ENCODE measurements at regions not wholly inside any gene's neighbourhood (a gene's known extent, or its start where the extent isn't known, plus 50 kb on each side); places are given as distances from the start of the nearest gene placed in this dataset.

- Mint-ChIP-seq H3K4me1 (no peaks in the 10 kb centered on the region), H3K27me3 (ENCODE audit: low read depth, poor library complexity) (no peaks in the 10 kb centered on the region)
- TF ChIP-seq, protein P1, sequence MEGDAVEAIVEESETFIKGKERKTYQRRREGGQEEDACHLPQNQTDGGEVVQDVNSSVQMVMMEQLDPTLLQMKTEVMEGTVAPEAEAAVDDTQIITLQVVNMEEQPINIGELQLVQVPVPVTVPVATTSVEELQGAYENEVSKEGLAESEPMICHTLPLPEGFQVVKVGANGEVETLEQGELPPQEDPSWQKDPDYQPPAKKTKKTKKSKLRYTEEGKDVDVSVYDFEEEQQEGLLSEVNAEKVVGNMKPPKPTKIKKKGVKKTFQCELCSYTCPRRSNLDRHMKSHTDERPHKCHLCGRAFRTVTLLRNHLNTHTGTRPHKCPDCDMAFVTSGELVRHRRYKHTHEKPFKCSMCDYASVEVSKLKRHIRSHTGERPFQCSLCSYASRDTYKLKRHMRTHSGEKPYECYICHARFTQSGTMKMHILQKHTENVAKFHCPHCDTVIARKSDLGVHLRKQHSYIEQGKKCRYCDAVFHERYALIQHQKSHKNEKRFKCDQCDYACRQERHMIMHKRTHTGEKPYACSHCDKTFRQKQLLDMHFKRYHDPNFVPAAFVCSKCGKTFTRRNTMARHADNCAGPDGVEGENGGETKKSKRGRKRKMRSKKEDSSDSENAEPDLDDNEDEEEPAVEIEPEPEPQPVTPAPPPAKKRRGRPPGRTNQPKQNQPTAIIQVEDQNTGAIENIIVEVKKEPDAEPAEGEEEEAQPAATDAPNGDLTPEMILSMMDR (IDR thresholded peaks at IDR 0.05), result no peak
Observed at GRCh38 chr2:62597323-62597722, 91.3 kb upstream of the TMEM17 start.

DNA sequence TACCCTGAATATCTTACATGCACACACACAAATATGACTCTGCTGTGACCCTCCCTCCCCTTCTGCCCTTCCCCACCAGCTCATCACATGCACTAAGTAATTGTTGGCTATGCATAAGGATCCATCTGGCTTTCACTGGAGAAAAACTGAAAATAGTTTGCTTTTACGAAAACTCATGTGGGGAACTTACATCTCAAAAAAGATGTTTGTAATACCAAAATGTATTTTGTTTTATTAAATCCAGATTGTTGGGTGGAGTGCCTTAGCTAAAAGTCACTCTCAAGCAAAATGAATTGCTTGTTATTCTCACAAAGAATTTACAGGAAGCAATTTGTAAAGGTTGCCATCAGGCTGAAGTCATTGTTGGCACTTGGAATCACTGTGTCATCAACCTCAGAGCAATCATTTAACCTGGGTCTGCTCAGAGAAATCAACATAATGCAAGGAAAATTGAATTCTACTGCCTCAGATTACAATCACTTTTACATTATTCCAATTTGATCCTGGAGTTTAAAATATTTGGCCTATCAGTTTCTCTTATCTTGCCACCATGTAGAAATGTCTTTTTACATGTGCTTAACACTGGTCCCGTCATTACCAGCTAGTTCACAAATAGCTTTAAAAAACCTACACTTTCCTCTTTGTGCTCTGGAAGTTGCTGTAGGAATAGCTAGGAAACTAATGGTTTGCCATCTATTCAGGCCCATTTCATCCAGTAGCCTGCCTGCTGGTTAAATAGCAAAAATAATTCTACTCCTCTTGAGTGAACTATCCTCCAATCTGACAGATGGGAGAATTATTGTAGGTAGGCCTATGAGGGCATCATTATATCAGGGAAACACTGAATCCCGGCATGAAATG, 90.3 kb upstream of the TMEM17 start:
- H3K27ac Mint-ChIP-seq, result no peak overlapping the region
- H3K9me3 Mint-ChIP-seq, result peaks cover 4% of the 10 kb centered on the region
- H3K27me3 Mint-ChIP-seq (ENCODE audit: low read depth, poor library complexity), result no peaks in the 10 kb centered on the region
- no peaks in the 10 kb centered on the region for H3K36me3 Mint-ChIP-seq (ENCODE audit: low read depth)
- no peak overlapping the region for H3K4me3 Mint-ChIP-seq
- H3K4me1 Mint-ChIP-seq, result no peaks in the 10 kb centered on the region
- TF ChIP-seq, protein P1 (IDR thresholded peaks at IDR 0.05), result no peak
- no peak for DNase-seq

More at GRCh38 chr2:62597323-62597722, 91.3 kb upstream of the TMEM17 start:
- no peaks in the 10 kb centered on the region for H3K36me3 Mint-ChIP-seq (ENCODE audit: low read depth)
- H3K9me3 Mint-ChIP-seq, result peaks cover 4% of the 10 kb centered on the region
- no peak for DNase-seq
- H3K4me3 Mint-ChIP-seq, result no peak overlapping the region
- no peak overlapping the region for H3K27ac Mint-ChIP-seq

DNA sequence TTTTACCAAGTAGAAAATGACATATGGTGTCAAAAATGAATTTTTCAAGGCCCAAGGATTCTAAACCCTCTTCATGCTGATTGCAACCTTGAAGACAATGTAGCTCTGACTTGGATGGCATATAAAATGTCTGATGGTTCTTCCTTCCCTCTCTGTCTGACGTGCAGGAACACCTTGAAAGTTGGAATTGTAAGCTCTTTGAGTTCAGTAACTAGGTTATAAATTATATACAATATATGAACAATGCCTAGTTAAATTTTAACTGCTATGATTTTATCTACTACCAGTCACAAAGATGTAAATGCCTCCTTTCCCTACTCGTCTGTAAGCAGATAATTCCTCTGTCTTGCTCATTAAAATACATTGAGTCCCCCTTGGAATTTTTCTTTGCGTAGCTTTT, 89.5 kb upstream of the TMEM17 start:
- no peak overlapping the region for H3K4me3 Mint-ChIP-seq

GRCh38 chr2:62593825-62594224, 87.8 kb upstream of the TMEM17 start:
- TF ChIP-seq, protein P1 (IDR thresholded peaks at IDR 0.05), result no peak
- H3K27ac Mint-ChIP-seq, result no peak overlapping the region

More for the DNA sequence above, 89.5 kb upstream of the TMEM17 start:
- Mint-ChIP-seq H3K27me3 (ENCODE audit: low read depth, poor library complexity) (no peaks in the 10 kb centered on the region), H3K27ac (no peak overlapping the region), H3K4me1 (no peaks in the 10 kb centered on the region), H3K36me3 (ENCODE audit: low read depth) (no peaks in the 10 kb centered on the region), H3K9me3 (peaks cover 4% of the 10 kb centered on the region)
- TF ChIP-seq, protein P1 (IDR thresholded peaks at IDR 0.05), result no peak
- DNase-seq, result no peak

DNA sequence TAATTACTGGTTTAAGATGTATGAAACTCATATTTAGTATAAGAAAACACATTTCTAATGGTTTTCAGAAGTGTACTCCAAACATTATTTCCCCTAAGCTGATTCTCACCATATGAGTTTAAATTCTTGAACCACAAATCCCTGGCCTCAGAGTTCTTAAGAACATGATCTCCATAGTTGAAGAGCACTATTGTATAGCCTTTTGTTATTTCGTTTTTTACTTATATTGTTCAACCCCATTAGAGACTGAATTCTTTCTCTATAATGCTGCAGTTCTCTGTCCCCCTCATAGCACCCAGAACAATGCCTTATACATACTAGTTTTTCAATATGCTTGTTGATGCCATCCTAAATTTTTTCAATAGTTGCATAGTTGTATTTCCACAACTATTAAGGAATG, 85.5 kb upstream of the TMEM17 start:
- H3K36me3 Mint-ChIP-seq (ENCODE audit: low read depth), result no peaks in the 10 kb centered on the region
- peaks cover 4% of the 10 kb centered on the region for H3K27me3 Mint-ChIP-seq (ENCODE audit: low read depth, poor library complexity)
- TF ChIP-seq, protein P1 (IDR thresholded peaks at IDR 0.05), result no peak
- H3K27ac Mint-ChIP-seq, result no peak overlapping the region
- DNase-seq, result no peak
- no peak overlapping the region for H3K4me3 Mint-ChIP-seq
- peaks cover 9% of the 10 kb centered on the region for H3K9me3 Mint-ChIP-seq
- no peaks in the 10 kb centered on the region for H3K4me1 Mint-ChIP-seq

More at GRCh38 chr2:62593825-62594224, 87.8 kb upstream of the TMEM17 start:
- DNase-seq, result no peak
- Mint-ChIP-seq H3K4me1 (no peaks in the 10 kb centered on the region), H3K36me3 (ENCODE audit: low read depth) (no peaks in the 10 kb centered on the region), H3K9me3 (no peaks in the 10 kb centered on the region), H3K4me3 (no peak overlapping the region), H3K27me3 (ENCODE audit: low read depth, poor library complexity) (peaks cover 1% of the 10 kb centered on the region)

Measured in nephron progenitor cell (in vitro differentiated cells).